Mesenchymal stem cell (in vitro differentiated cells and primary cell): ENCODE measurements at regions not wholly inside any gene's neighbourhood (a gene's known extent, or its start where the extent isn't known, plus 50 kb on each side); places are given as distances from the start of the nearest gene placed in this dataset.
"Not testable (repeated sequence)": the region's sequence is repeated elsewhere in the genome, so short reads cannot be mapped to it uniquely, and the experiment has no call there.

Experiments
- DNase-seq: peaks from one replicate; pipeline ENCODE4 v3.0.0-alpha.2; 2013
- H2AFZ ChIP-seq: one replicate; pipeline ENCODE4 v1.6.1; 2013; ENCODE audit warnings: low read depth, mild to moderate bottlenecking, control low read depth, inconsistent platforms, low read length, moderate library complexity
- H2AK5ac ChIP-seq: 2 replicates; pipeline ENCODE4 v1.6.1; 2013; ENCODE audit warnings: low read length, moderate library complexity, mild to moderate bottlenecking, inconsistent platforms; ENCODE audit not compliant: severe bottlenecking
- H2BK120ac ChIP-seq: one replicate; pipeline ENCODE4 v1.6.1; 2013; ENCODE audit warnings: low read depth, mild to moderate bottlenecking, inconsistent platforms, low read length, moderate library complexity
- H2BK12ac ChIP-seq, 2 experiments: one replicate each; pipeline ENCODE4 v1.6.1; 2013; ENCODE audit warnings: inconsistent platforms in 2 of 2, low read length in 2 of 2, mild to moderate bottlenecking in 2 of 2, moderate library complexity in 2 of 2, control low read depth in 1 of 2
- H2BK15ac ChIP-seq: one replicate; pipeline ENCODE4 v1.6.1; 2013; ENCODE audit warnings: mild to moderate bottlenecking, low read depth, inconsistent platforms; ENCODE audit not compliant: poor library complexity, severe bottlenecking
- H2BK5ac ChIP-seq: 2 replicates; pipeline ENCODE4 v1.6.1; 2013; ENCODE audit warnings: low read depth, mild to moderate bottlenecking, low read length, control low read depth, inconsistent platforms; ENCODE audit not compliant: poor library complexity, severe bottlenecking
- H3K14ac ChIP-seq, 2 experiments: one replicate each; pipeline ENCODE4 v1.6.1; 2013; ENCODE audit warnings: inconsistent platforms in 2 of 2, low read length in 2 of 2, control low read depth in 1 of 2, mild to moderate bottlenecking in 1 of 2, moderate library complexity in 1 of 2
- H3K18ac ChIP-seq, 2 experiments: one replicate each; pipeline ENCODE4 v1.6.1; 2013; ENCODE audit warnings: inconsistent platforms in 2 of 2, low read length in 2 of 2, control low read depth in 1 of 2, low read depth in 1 of 2, mild to moderate bottlenecking in 1 of 2
- H3K23ac ChIP-seq, 2 experiments: one replicate each; pipeline ENCODE4 v1.6.1; 2013; ENCODE audit warnings: inconsistent platforms in 2 of 2, low read length in 2 of 2, mild to moderate bottlenecking in 2 of 2, moderate library complexity in 2 of 2, control low read depth in 1 of 2
- H3K27ac ChIP-seq: 2 replicates; pipeline ENCODE4 v1.5.1; 2013; ENCODE audit warnings: mild to moderate bottlenecking, moderate library complexity, low read length, control low read depth, inconsistent platforms; ENCODE audit not compliant: poor library complexity, severe bottlenecking
- H3K27me3 ChIP-seq, 2 experiments: 2 replicates each; pipeline versions ENCODE4 v1.6.1 to v1.7.0; 2013; ENCODE audit warnings: low read length in 2 of 2, mild to moderate bottlenecking in 2 of 2, moderate library complexity in 2 of 2, control low read depth in 1 of 2, inconsistent platforms in 1 of 2; ENCODE audit not compliant: control insufficient read depth in 1 of 2, insufficient read depth in 1 of 2
- H3K36me3 ChIP-seq, 2 experiments: 2 replicates each; pipeline versions ENCODE4 v1.6.1 to v1.7.0; 2013; ENCODE audit warnings: low read length in 2 of 2, control low read depth in 1 of 2, inconsistent platforms in 1 of 2, low read depth in 1 of 2, mild to moderate bottlenecking in 1 of 2; ENCODE audit not compliant: insufficient read depth in 2 of 2, control insufficient read depth in 1 of 2
- H3K4ac ChIP-seq, 2 experiments: one replicate each; pipeline ENCODE4 v1.6.1; 2013; ENCODE audit warnings: inconsistent platforms in 2 of 2, low read length in 2 of 2, mild to moderate bottlenecking in 2 of 2, moderate library complexity in 2 of 2, control low read depth in 1 of 2, low read depth in 1 of 2
- H3K4me1 ChIP-seq: 2 replicates; pipeline ENCODE4 v1.6.1; 2013; ENCODE audit warnings: low read depth, low read length, control low read depth; ENCODE audit not compliant: control insufficient read depth, insufficient read depth
- H3K4me2 ChIP-seq: 2 replicates; pipeline ENCODE4 v1.6.1; 2013; ENCODE audit warnings: low read length, mild to moderate bottlenecking, inconsistent platforms; ENCODE audit not compliant: poor library complexity, severe bottlenecking
- H3K4me3 ChIP-seq, 2 experiments: 2 replicates each; pipeline versions ENCODE4 v1.5.1 to v1.7.0; 2013; ENCODE audit warnings: low read length in 2 of 2, mild to moderate bottlenecking in 2 of 2, control low read depth in 1 of 2, low read depth in 1 of 2; ENCODE audit not compliant: insufficient read depth in 1 of 2
- H3K79me1 ChIP-seq: replicated peaks from 2 replicates; pipeline ENCODE4 v1.6.1; 2013; ENCODE audit warnings: mild to moderate bottlenecking, control low read depth, low read length, inconsistent platforms; ENCODE audit not compliant: poor library complexity, severe bottlenecking
- H3K9ac ChIP-seq: 2 replicates; pipeline ENCODE4 v1.7.0; 2013; ENCODE audit warnings: mild to moderate bottlenecking, low read length, moderate library complexity
- H3K9me3 ChIP-seq: 2 replicates; pipeline ENCODE4 v1.7.0; 2013; ENCODE audit warnings: mild to moderate bottlenecking, low read length; ENCODE audit not compliant: control insufficient read depth
- H4K8ac ChIP-seq: one replicate; pipeline ENCODE4 v1.6.1; 2013; ENCODE audit warnings: inconsistent platforms, mild to moderate bottlenecking, low read length, moderate library complexity
- H4K91ac ChIP-seq: one replicate; pipeline ENCODE4 v1.6.1; 2013; ENCODE audit warnings: mild to moderate bottlenecking, low read length, inconsistent platforms
- WGBS: methylation state at CpG from one replicate; pipeline ENCODE4 v1.1.7; 2013; ENCODE audit warnings: mixed read lengths; 5-methylcytosine and 5-hydroxymethylcytosine counted together

- 80% methylated on average over 8 of the region's 8 CpGs for WGBS
- no peak overlapping the region for H2BK15ac ChIP-seq
- H2BK5ac ChIP-seq: no peak overlapping the region
- H3K4me1 ChIP-seq: no peaks in the 10 kb centered on the region
- no peak overlapping the region for H4K91ac ChIP-seq
- H3K9me3 ChIP-seq: peaks cover 28% of the 10 kb centered on the region
- no peak overlapping the region for H3K27ac ChIP-seq
- H2BK120ac ChIP-seq: no peak overlapping the region
- no peaks in the 10 kb centered on the region for H3K79me1 ChIP-seq
- no peak overlapping the region for H3K4ac ChIP-seq
- no peak overlapping the region for H3K18ac ChIP-seq
- H3K27me3 ChIP-seq: no peaks in the 10 kb centered on the region
- no peak overlapping the region for H2AK5ac ChIP-seq
- H3K23ac ChIP-seq: no peak overlapping the region
- H2BK12ac ChIP-seq: no peak overlapping the region
- no peak overlapping the region for H4K8ac ChIP-seq
- DNase-seq: no peak
- no peak overlapping the region for H3K4me2 ChIP-seq
- no peak overlapping the region for H3K14ac ChIP-seq
- no peak overlapping the region for H3K4me3 ChIP-seq
- H3K36me3 ChIP-seq: no peaks in the 10 kb centered on the region
- H2AFZ ChIP-seq: no peak overlapping the region
- H3K9ac ChIP-seq: no peak overlapping the region
Measured at GRCh38 chr7:57220746-57221145, 88.5 kb upstream of the ZNF479 start.

DNA sequence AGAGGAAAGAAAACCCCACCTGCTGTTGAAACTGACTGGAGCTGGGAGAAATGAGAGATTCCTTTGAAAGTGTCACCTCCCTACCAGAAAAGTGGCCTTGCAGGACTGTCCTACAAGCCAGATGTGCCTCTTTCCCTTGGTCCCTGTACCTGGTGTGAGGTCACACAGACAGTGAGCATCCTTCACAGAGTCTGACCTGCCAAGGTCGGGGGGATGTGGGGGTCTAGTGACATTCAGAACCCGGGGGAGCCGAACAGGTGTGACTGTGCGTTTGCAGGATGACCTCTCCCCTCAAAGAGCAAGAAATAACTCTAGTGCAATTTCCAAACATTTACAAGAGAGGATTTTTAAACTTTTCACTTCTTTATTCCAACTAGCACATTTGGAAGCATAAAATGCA lies 93.4 kb upstream of the ZNF479 start:
- Histone ChIP-seq H3K18ac (no peak overlapping the region), H2BK5ac (no peak overlapping the region), H3K4ac (no peak overlapping the region), H2AK5ac (no peak overlapping the region), H2BK120ac (no peak overlapping the region), H3K36me3 (no peaks in the 10 kb centered on the region), H3K14ac (no peak overlapping the region), H3K79me1 (no peaks in the 10 kb centered on the region), H3K4me3 (no peak overlapping the region), H4K8ac (no peak overlapping the region), H3K4me1 (no peaks in the 10 kb centered on the region), H3K27ac (no peak overlapping the region), H3K4me2 (no peak overlapping the region), H3K9me3 (peaks cover 37% of the 10 kb centered on the region), H2BK12ac (no peak overlapping the region), H3K27me3 (no peaks in the 10 kb centered on the region), H2AFZ (no peak overlapping the region), H3K9ac (no peak overlapping the region), H3K23ac (no peak overlapping the region), H2BK15ac (no peak overlapping the region), H4K91ac (no peak overlapping the region)
- WGBS: 81% methylated on average over 4 of the region's 4 CpGs
- no peak for DNase-seq

DNA sequence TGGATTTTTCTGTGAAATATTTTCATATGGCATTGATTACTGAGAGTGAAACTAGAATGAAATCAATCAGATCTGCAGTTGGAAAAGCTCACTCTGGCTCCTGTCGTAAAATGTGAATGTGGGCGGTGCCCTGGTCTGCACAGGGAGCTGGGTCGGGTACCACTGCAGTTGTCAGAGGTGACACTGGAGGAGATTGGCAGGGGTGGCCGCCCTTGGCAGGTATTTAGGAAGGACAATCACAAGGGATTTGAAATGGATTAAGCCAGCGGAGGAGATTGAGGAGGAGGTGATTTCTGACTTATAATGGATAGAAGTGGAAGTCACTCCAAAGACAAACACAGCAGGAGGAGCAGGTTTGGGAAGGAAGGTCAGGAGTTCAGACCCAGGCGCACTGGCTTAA lies 109.0 kb upstream of the ZNF479 start:
- H2BK5ac ChIP-seq, H3K9ac ChIP-seq, H2BK120ac ChIP-seq, H3K23ac ChIP-seq, H3K79me1 ChIP-seq, H3K36me3 ChIP-seq, H3K4ac ChIP-seq, H4K91ac ChIP-seq, H2BK15ac ChIP-seq, H3K4me1 ChIP-seq, H2AK5ac ChIP-seq, H3K18ac ChIP-seq, DNase-seq, H3K4me2 ChIP-seq, H4K8ac ChIP-seq, H3K4me3 ChIP-seq, H2BK12ac ChIP-seq, H3K27me3 ChIP-seq, H3K27ac ChIP-seq, H2AFZ ChIP-seq, H3K14ac ChIP-seq: not testable (repeated sequence)
- WGBS: 66% methylated on average over 6 of the region's 6 CpGs
- peaks cover 21% of the 10 kb centered on the region for H3K9me3 ChIP-seq

DNA sequence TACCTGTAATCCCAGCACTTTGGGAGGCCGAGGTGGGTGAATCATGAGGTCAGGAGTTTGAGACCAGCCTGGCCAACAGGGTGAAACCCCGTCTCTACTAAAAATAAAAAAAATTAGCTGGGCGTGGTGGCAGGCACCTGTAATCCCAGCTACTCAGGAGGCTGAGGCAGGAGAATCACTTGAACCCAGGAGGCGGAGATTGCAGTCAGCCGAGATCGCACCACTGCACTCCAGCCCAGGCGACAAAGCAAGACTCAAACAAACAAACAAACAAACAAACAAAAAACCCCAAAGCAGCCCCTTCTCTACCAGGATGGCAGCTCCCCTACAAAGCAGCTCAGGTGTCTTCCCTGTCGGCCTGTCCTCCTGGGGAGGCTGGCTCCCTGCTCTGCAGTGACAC lies 111.3 kb upstream of the ZNF479 start:
- 85% methylated on average over 6 of the region's 8 CpGs for WGBS
- not testable (repeated sequence) for DNase-seq, H3K36me3 ChIP-seq

More for the DNA sequence above, 111.3 kb upstream of the ZNF479 start:
- H2BK12ac ChIP-seq, H3K23ac ChIP-seq, H3K18ac ChIP-seq, H4K8ac ChIP-seq, H2AFZ ChIP-seq, H3K27me3 ChIP-seq, H3K4me2 ChIP-seq, H3K4me3 ChIP-seq, H3K4me1 ChIP-seq, H3K4ac ChIP-seq, H3K14ac ChIP-seq, H2BK5ac ChIP-seq, H2BK120ac ChIP-seq, H2AK5ac ChIP-seq, H3K27ac ChIP-seq, H2BK15ac ChIP-seq, H3K9ac ChIP-seq, H4K91ac ChIP-seq, H3K79me1 ChIP-seq: not testable (repeated sequence)
- peaks cover 32% of the 10 kb centered on the region for H3K9me3 ChIP-seq
